ENCODE measurements at regions not wholly inside any gene's neighbourhood (a gene's known extent, or its start where the extent isn't known, plus 50 kb on each side); places are given as distances from the start of the nearest gene placed in this dataset.

DNA sequence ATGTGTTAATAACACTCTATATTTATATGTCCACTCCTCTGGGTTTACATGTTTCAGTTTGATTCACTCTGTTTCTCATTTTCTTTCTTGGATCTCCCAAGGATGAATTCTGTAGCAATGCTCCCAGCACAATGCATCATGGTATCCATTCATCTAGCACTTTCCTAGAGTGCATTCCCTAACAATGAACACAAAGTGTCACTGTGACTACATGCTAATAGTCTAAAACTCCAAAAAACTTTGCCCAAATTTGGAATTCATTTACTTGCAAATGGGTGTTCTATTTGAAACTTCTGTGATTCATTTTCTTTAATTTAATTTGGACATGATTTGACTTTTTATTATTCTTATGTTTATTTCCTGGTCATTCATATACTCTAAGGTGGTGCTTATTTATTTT, 286.3 kb downstream of the POU4F1 start:
- peak; percentile 60 for DNase-seq (ENCODE audit: low spot score)
- no TSS peak for BruUV-seq (replicated peaks)
- H3K9me3 ChIP-seq (ENCODE audit: low read depth, low read length, poor library complexity, severe bottlenecking) = no peaks in the 10 kb centered on the region
- no peak overlapping the region for H3K27ac ChIP-seq (ENCODE audit: low read depth, low read length, poor library complexity, severe bottlenecking)
- H3K4me1 ChIP-seq (ENCODE audit: insufficient read depth, low read length, poor library complexity, severe bottlenecking) = no peaks in the 10 kb centered on the region
- H3K27me3 ChIP-seq (replicated peaks; ENCODE audit: insufficient read depth, low read depth, low read length, poor library complexity) = no peaks in the 10 kb centered on the region
- no peak overlapping the region for H3K4me3 ChIP-seq (ENCODE audit: low read depth, low read length, poor library complexity, severe bottlenecking)
- H3K36me3 ChIP-seq (ENCODE audit: insufficient read depth, low read length, poor library complexity, severe bottlenecking) = no peaks in the 10 kb centered on the region
- intact Hi-C loops (cut with micrococcal nuclease; ENCODE audit: unreplicated experiment) = loop anchor here (1.0 to 10.0 kb wide), 2 partner anchors 268 to 661 kb away; no protein-coding TSS in a partner anchor
- CTCF ChIA-PET = no interaction called here
- TF ChIP-seq EZH2 (IDR thresholded peaks at IDR 0.05; ENCODE audit: borderline replicate concordance, low read depth, low read length, poor library complexity, severe bottlenecking) (no peak), CTCF (conservative IDR thresholded peaks at IDR 0.05; ENCODE audit: low read depth, low read length) (peak; percentile 71)
- POLR2A ChIA-PET (ENCODE audit: low non-redundant PET) = no interaction called here

GRCh38 chr13:78309497-78310180, 293.7 kb downstream of the POU4F1 start:
- Histone ChIP-seq H3K9me3 (ENCODE audit: low read depth, low read length, poor library complexity, severe bottlenecking) (no peaks in the 10 kb centered on the region), H3K36me3 (ENCODE audit: insufficient read depth, low read length, poor library complexity, severe bottlenecking) (no peaks in the 10 kb centered on the region), H3K4me1 (ENCODE audit: insufficient read depth, low read length, poor library complexity, severe bottlenecking) (no peaks in the 10 kb centered on the region), H3K4me3 (ENCODE audit: low read depth, low read length, poor library complexity, severe bottlenecking) (no peak overlapping the region), H3K27me3 (replicated peaks; ENCODE audit: insufficient read depth, low read depth, low read length, poor library complexity) (peaks cover 21% of the 10 kb centered on the region), H3K27ac (ENCODE audit: low read depth, low read length, poor library complexity, severe bottlenecking) (no peak overlapping the region)
- DNase-seq (ENCODE audit: low spot score) = no peak
- ChIA-PET CTCF (no interaction called here), POLR2A (ENCODE audit: low non-redundant PET) (no interaction called here)
- intact Hi-C loops (cut with micrococcal nuclease; ENCODE audit: unreplicated experiment) = loop anchor here (10.0 kb wide), 1 partner anchor 275 kb away; no protein-coding TSS in a partner anchor
- BruUV-seq (replicated peaks) = no TSS peak
- TF ChIP-seq CTCF (conservative IDR thresholded peaks at IDR 0.05; ENCODE audit: low read depth, low read length) (no peak), EZH2 (IDR thresholded peaks at IDR 0.05; ENCODE audit: borderline replicate concordance, low read depth, low read length, poor library complexity, severe bottlenecking) (no peak)

DNA sequence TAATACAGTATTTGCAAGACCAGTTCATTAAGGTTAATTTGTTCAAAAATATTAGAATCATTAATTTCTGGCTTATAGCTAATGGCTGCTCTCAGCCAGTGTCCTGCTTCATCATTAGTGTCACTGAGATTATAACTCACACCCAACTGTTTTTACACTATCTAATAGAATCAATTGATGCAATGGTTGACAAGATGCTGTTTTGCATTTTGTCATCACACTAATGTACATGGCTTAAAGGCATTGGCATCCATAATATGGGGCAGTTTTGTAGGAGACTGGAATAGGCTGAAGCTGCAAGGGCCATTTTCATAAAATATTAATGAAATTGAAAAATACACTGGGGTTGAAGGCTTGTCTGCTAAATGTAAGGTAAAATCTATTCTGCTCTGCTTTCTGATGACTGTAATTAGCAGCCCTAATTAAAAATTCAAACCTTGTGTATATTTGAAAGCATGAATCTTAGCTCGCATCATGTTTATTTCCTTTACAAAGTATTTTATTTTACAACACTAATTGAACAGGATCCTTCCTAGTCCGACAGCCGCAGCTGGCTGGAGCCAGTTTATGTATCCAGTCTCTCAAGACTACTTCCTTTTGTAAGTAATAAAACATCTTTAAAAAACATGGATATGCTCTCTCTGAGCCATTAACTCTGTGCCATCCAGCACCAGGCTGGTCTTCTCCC, 296.7 kb downstream of the POU4F1 start:
- CTCF ChIA-PET = no interaction called here
- TF ChIP-seq EZH2 (IDR thresholded peaks at IDR 0.05; ENCODE audit: borderline replicate concordance, low read depth, low read length, poor library complexity, severe bottlenecking) (no peak), CTCF (conservative IDR thresholded peaks at IDR 0.05; ENCODE audit: low read depth, low read length) (no peak)
- no peak overlapping the region for H3K27ac ChIP-seq (ENCODE audit: low read depth, low read length, poor library complexity, severe bottlenecking)

More for the DNA sequence above, 296.7 kb downstream of the POU4F1 start:
- peaks cover 21% of the 10 kb centered on the region for H3K27me3 ChIP-seq (replicated peaks; ENCODE audit: insufficient read depth, low read depth, low read length, poor library complexity)
- H3K4me1 ChIP-seq (ENCODE audit: insufficient read depth, low read length, poor library complexity, severe bottlenecking) = no peaks in the 10 kb centered on the region
- BruUV-seq (replicated peaks) = no TSS peak
- no peaks in the 10 kb centered on the region for H3K36me3 ChIP-seq (ENCODE audit: insufficient read depth, low read length, poor library complexity, severe bottlenecking)
- POLR2A ChIA-PET (ENCODE audit: low non-redundant PET) = no interaction called here
- H3K9me3 ChIP-seq (ENCODE audit: low read depth, low read length, poor library complexity, severe bottlenecking) = no peaks in the 10 kb centered on the region
- intact Hi-C loops (cut with micrococcal nuclease; ENCODE audit: unreplicated experiment) = no loop called here
- DNase-seq (ENCODE audit: low spot score) = no peak
- no peak overlapping the region for H3K4me3 ChIP-seq (ENCODE audit: low read depth, low read length, poor library complexity, severe bottlenecking)
